ENCODE measurements at regions not wholly inside any gene's neighbourhood (a gene's known extent, or its start where the extent isn't known, plus 50 kb on each side); places are given as distances from the start of the nearest gene placed in this dataset.

- Histone ChIP-seq H3K27ac (replicated peaks) (peak overlapping the region; percentile 24), H3K4me1 (peaks cover 5% of the 10 kb centered on the region), H3K36me3 (no peaks in the 10 kb centered on the region), H3K9me3 (replicated peaks) (no peaks in the 10 kb centered on the region), H3K4me3 (no peak overlapping the region), H3K27me3 (ENCODE audit: low read depth) (no peaks in the 10 kb centered on the region)
- no peak for TF ChIP-seq CTCF (IDR thresholded peaks at IDR 0.05; ENCODE audit: borderline replicate concordance)
- intact Hi-C loops (cut with micrococcal nuclease): no loop called here
- DNase-seq: peak; percentile 12
Observed at GRCh38 chr4:124092541-124092984, 620.0 kb downstream of the ANKRD50 start.

GRCh38 chr4:124095621-124096020, 616.9 kb downstream of the ANKRD50 start:
- Histone ChIP-seq H3K27ac (replicated peaks) (no peak overlapping the region), H3K4me3 (no peak overlapping the region), H3K9me3 (replicated peaks) (no peaks in the 10 kb centered on the region), H3K36me3 (no peaks in the 10 kb centered on the region), H3K4me1 (peaks cover 5% of the 10 kb centered on the region), H3K27me3 (ENCODE audit: low read depth) (no peaks in the 10 kb centered on the region)
- intact Hi-C loops (cut with micrococcal nuclease): no loop called here
- TF ChIP-seq CTCF (IDR thresholded peaks at IDR 0.05; ENCODE audit: borderline replicate concordance): no peak
- no peak for DNase-seq

GRCh38 chr4:124096290-124096689, 616.2 kb downstream of the ANKRD50 start:
- no peaks in the 10 kb centered on the region for H3K27me3 ChIP-seq (ENCODE audit: low read depth)
- intact Hi-C loops (cut with micrococcal nuclease): no loop called here
- H3K36me3 ChIP-seq: no peaks in the 10 kb centered on the region
- no peaks in the 10 kb centered on the region for H3K9me3 ChIP-seq (replicated peaks)
- H3K4me3 ChIP-seq: no peak overlapping the region
- no peak for TF ChIP-seq CTCF (IDR thresholded peaks at IDR 0.05; ENCODE audit: borderline replicate concordance)
- no peak for DNase-seq
- H3K4me1 ChIP-seq: peaks cover 5% of the 10 kb centered on the region
- H3K27ac ChIP-seq (replicated peaks): peak overlapping the region; percentile 11

- intact Hi-C loops (cut with micrococcal nuclease): no loop called here
- H3K27ac ChIP-seq (replicated peaks): peak overlapping the region; percentile 53
Observed at GRCh38 chr4:124097447-124097846, 615.1 kb downstream of the ANKRD50 start.

GRCh38 chr4:124104101-124104500, 608.4 kb downstream of the ANKRD50 start:
- Histone ChIP-seq H3K4me1 (no peaks in the 10 kb centered on the region), H3K9me3 (replicated peaks) (peaks cover 25% of the 10 kb centered on the region), H3K36me3 (peaks cover 6% of the 10 kb centered on the region), H3K27me3 (ENCODE audit: low read depth) (no peaks in the 10 kb centered on the region), H3K27ac (replicated peaks) (no peak overlapping the region), H3K4me3 (no peak overlapping the region)
- intact Hi-C loops (cut with micrococcal nuclease): no loop called here
- no peak for DNase-seq
- no peak for TF ChIP-seq CTCF (IDR thresholded peaks at IDR 0.05; ENCODE audit: borderline replicate concordance)

More at GRCh38 chr4:124097447-124097846, 615.1 kb downstream of the ANKRD50 start:
- H3K27me3 ChIP-seq (ENCODE audit: low read depth): no peaks in the 10 kb centered on the region
- H3K4me1 ChIP-seq: peaks cover 5% of the 10 kb centered on the region
- peaks cover under 1% of the 10 kb centered on the region for H3K9me3 ChIP-seq (replicated peaks)
- no peak for DNase-seq
- no peak overlapping the region for H3K4me3 ChIP-seq
- no peak for TF ChIP-seq CTCF (IDR thresholded peaks at IDR 0.05; ENCODE audit: borderline replicate concordance)
- H3K36me3 ChIP-seq: no peaks in the 10 kb centered on the region

Data from left ventricle myocardium inferior (tissue), 1 donor.